ENCODE measurements at regions not wholly inside any gene's neighbourhood (a gene's known extent, or its start where the extent isn't known, plus 50 kb on each side); places are given as distances from the start of the nearest gene placed in this dataset.

DNA sequence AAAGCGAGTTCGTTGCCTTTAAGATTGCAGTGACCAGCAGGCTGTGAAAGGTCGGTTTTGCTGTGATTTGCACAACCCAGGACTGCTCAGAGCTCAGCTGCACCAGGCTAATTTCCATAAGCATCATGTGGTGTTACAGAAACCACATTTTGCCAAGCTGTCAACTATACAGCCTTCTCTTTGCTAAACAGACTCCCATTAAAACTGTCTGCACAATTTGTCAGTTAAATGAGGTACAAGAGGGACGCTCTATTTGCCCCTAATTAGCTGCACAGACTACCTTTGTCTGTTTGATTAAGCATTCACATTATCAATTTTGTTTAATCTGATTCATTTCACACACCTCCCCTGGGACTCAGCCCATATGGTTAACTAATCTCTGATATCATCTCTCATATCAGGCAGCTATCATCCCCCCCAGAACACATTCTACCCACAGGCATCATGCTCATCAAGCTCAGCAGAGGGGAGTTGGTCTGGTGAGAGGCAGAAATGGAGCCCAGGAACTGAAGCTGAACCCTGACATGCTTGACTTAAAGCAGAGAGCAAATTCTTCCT is 62.1 kb downstream of the OLIG3 start:
- TF ChIP-seq, protein P1, sequence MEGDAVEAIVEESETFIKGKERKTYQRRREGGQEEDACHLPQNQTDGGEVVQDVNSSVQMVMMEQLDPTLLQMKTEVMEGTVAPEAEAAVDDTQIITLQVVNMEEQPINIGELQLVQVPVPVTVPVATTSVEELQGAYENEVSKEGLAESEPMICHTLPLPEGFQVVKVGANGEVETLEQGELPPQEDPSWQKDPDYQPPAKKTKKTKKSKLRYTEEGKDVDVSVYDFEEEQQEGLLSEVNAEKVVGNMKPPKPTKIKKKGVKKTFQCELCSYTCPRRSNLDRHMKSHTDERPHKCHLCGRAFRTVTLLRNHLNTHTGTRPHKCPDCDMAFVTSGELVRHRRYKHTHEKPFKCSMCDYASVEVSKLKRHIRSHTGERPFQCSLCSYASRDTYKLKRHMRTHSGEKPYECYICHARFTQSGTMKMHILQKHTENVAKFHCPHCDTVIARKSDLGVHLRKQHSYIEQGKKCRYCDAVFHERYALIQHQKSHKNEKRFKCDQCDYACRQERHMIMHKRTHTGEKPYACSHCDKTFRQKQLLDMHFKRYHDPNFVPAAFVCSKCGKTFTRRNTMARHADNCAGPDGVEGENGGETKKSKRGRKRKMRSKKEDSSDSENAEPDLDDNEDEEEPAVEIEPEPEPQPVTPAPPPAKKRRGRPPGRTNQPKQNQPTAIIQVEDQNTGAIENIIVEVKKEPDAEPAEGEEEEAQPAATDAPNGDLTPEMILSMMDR (conservative IDR thresholded peaks at IDR 0.05; ENCODE audit: low read depth, low read length), result no peak
- TF ChIP-seq EZH2 (IDR thresholded peaks at IDR 0.05; ENCODE audit: borderline replicate concordance, low read depth, low read length, poor library complexity, severe bottlenecking), result no peak
